Lower leg skin (tissue), 4 donors: ENCODE measurements at regions not wholly inside any gene's neighbourhood (a gene's known extent, or its start where the extent isn't known, plus 50 kb on each side); places are given as distances from the start of the nearest gene placed in this dataset.

Source experiments
- DNase-seq, 2 donors: peaks; one replicate each; pipeline ENCODE4 v3.0.0-alpha.2; 2019; ENCODE audit warnings: low spot score in 2 of 2
- H3K4me3 ChIP-seq: fragments of 200-600 bp; sonication (generic); 2 replicates; pipeline ENCODE4 v1.5.1; 2017; ENCODE audit warnings: mild to moderate bottlenecking, low read depth; ENCODE audit not compliant: poor library complexity, severe bottlenecking
- POLR2A ChIP-seq, 2 donors: fragments of 450-650 bp; IDR thresholded peaks; one replicate each; pipeline ENCODE4 v1.6.1; 2016 to 2017; ENCODE audit warnings: antibody characterized with exemption in 2 of 2, mild to moderate bottlenecking in 1 of 2, moderate library complexity in 1 of 2
- whole genome bisulfite sequencing, 2 donors: methylation state at CpG; one replicate each; pipeline ENCODE4 v1.1.5; 2018; 5-methylcytosine and 5-hydroxymethylcytosine counted together
- intact Hi-C: fragments of 100-400 bp; cut with DNase I; formaldehyde crosslinking; loops from one replicate; pipeline ENCODE4 v1.15.0; 2023; ENCODE audit warnings: low total_unique reads
- TF ChIP-seq, protein P1 (sequence below), 3 donors: fragments of 450-650 bp; IDR thresholded peaks; one replicate each; pipeline ENCODE4 v1.5.1; 2016; ENCODE audit warnings: antibody characterized with exemption in 3 of 3, mild to moderate bottlenecking in 3 of 3, moderate library complexity in 2 of 3

DNA sequence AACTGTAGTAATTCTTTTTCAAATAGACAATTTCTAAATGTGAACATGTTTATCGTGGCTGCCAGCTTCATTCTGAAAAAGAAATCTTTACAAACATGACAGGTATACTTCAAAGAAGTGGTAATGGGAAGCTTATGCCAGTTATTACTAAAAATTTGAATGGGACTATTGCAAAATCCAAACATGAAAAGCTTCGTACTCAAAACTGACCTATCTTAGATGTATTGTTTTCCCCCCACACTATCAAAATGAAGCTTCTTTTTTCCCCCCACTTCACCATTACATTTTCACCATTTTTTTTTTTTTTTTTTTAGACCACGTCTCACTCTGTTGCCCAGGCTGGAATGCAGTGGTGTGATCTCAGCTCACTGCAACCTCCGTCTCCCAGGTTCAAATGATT is 50.4 kb upstream of the SERTAD2 start:
- WGBS, 2 donors: 86 to 90% methylated on average over 4 of the region's 4 CpGs
- no peak for DNase-seq
- intact Hi-C loops: no loop called here
- no peak overlapping the region for H3K4me3 ChIP-seq
- TF ChIP-seq, protein P1, sequence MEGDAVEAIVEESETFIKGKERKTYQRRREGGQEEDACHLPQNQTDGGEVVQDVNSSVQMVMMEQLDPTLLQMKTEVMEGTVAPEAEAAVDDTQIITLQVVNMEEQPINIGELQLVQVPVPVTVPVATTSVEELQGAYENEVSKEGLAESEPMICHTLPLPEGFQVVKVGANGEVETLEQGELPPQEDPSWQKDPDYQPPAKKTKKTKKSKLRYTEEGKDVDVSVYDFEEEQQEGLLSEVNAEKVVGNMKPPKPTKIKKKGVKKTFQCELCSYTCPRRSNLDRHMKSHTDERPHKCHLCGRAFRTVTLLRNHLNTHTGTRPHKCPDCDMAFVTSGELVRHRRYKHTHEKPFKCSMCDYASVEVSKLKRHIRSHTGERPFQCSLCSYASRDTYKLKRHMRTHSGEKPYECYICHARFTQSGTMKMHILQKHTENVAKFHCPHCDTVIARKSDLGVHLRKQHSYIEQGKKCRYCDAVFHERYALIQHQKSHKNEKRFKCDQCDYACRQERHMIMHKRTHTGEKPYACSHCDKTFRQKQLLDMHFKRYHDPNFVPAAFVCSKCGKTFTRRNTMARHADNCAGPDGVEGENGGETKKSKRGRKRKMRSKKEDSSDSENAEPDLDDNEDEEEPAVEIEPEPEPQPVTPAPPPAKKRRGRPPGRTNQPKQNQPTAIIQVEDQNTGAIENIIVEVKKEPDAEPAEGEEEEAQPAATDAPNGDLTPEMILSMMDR (IDR thresholded peaks at IDR 0.05): no peak
- TF ChIP-seq POLR2A (IDR thresholded peaks at IDR 0.05): no peak

DNA sequence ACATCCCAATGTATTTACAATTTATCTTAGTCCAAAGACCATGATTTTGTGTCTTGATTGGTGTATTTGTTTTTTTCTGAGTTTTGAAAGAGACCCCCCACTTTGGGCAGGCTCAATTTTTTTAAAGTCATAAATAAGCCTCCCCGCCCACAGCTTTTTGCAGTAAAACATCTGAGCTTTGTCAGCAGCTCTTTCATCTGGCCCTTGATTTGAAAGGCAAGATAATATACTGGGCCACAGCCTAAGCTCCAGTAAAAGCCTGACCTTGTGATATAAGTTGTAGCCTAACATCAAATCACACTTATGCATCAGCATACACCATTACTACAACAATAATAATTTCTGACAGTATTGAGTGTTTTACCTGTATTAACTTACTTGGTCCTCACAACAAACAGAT is 51.3 kb upstream of the SERTAD2 start:
- DNase-seq: no peak
- no peak overlapping the region for H3K4me3 ChIP-seq
- 91 to 100% methylated on average over 1 of the region's 1 CpG for WGBS, 2 donors
- TF ChIP-seq POLR2A (IDR thresholded peaks at IDR 0.05): no peak
- TF ChIP-seq, protein P1 (IDR thresholded peaks at IDR 0.05): no peak
- intact Hi-C loops: no loop called here

DNA sequence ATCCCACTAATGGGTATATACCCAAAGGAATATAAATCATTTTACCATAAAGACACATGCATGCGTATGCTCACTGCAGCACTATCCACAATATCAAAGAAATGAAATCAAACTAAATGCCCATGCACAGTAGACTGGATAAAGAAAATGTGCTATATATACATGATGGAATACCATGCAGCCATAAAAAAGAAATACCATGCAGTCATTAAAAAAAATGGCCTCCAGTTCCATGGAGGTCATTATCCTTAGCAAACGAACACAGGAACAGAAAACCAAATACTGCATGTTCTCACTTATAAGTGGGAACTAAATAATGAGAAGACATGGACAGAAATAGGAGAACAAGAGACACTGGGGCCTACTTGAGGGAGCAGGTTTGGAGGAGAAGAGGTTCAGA is 53.6 kb upstream of the SERTAD2 start:
- H3K4me3 ChIP-seq: no peak overlapping the region
- DNase-seq: no peak
- intact Hi-C loops: no loop called here
- TF ChIP-seq POLR2A (IDR thresholded peaks at IDR 0.05): no peak
- TF ChIP-seq, protein P1 (IDR thresholded peaks at IDR 0.05): no peak
- WGBS, 2 donors: 98 to 99% methylated on average over 2 of the region's 2 CpGs

DNA sequence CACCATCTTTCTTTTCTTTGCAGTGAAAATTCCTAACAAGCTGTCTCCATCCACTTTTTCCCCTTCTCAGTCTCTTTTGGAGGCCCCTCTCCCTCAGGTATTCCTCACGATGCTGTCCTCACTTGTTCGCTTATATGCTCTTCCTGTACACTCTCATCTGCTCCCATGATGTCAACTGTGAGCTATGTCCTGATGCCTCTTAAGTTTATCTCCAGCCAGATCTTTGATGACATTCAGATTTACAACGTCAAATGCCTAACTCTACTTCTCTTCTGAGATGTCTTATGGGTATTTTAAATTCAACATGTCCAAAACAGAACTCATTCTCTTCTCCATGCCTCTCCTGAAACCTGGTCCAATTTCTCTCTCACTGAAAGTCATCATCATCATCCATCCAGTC is 55.1 kb upstream of the SERTAD2 start:
- TF ChIP-seq, protein P1 (IDR thresholded peaks at IDR 0.05): no peak
- no peak for TF ChIP-seq POLR2A (IDR thresholded peaks at IDR 0.05)
- no peak overlapping the region for H3K4me3 ChIP-seq
- DNase-seq: no peak
- intact Hi-C loops: no loop called here
- 65 to 75% methylated on average over 3 of the region's 3 CpGs for WGBS, 2 donors

DNA sequence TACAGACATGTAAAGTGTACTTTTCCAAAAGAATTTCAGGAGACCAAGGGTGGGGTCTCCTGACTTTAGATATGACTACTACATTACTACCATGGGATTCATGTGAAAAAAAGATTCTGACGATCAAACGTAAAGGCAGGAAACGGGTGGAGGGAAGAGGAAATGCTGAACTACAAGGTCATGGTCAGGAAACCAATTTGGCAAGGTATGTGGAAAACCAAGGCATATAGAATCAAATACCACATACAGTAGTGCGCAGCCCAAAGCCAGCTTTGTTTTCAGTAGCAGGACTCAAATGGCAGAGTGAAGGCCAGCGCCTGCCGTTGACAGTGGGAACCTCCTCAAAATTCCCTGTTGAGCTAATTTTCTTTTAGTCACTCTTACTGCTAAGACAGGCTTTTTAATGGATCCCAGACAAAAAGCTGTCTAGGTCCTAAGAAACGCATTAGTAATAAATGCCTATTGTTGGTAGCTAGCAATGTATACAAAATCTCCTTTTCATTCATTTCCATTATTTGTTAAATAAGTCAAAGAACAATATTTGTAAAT is 57.6 kb upstream of the SERTAD2 start:
- no peak overlapping the region for H3K4me3 ChIP-seq
- no peak for DNase-seq
- intact Hi-C loops: no loop called here
- WGBS, 2 donors: 68 to 70% methylated on average over 7 of the region's 7 CpGs
- TF ChIP-seq POLR2A (IDR thresholded peaks at IDR 0.05): no peak
- TF ChIP-seq, protein P1 (IDR thresholded peaks at IDR 0.05): no peak

DNA sequence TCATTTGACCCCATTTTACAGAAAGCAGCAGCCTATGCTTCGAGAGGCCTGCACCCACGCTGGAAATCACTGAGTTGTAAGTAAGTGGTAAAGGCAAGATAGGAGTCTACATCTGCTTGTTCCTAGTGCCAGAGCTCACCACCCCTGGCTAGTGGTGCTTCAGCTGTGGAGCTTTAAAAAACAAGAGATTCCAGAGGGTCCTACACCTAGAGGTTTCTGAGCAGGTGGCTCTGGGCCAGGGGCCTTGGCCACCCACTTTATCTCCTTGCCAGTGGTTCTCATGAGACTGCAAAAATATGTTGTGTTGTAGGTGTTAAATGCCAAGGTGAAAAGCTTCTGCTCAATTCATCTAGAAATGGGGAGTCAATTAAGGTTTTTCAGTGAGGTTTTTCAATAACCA is 60.0 kb upstream of the SERTAD2 start:
- no peak overlapping the region for H3K4me3 ChIP-seq
- 89 to 98% methylated on average over 2 of the region's 2 CpGs for WGBS, 2 donors
- intact Hi-C loops: no loop called here

More for the DNA sequence above, 60.0 kb upstream of the SERTAD2 start:
- TF ChIP-seq POLR2A (IDR thresholded peaks at IDR 0.05): no peak
- TF ChIP-seq, protein P1 (IDR thresholded peaks at IDR 0.05): no peak
- no peak for DNase-seq
